ACHN (cell line): ENCODE measurements at regions not wholly inside any gene's neighbourhood (a gene's known extent, or its start where the extent isn't known, plus 50 kb on each side); places are given as distances from the start of the nearest gene placed in this dataset.

Source experiments
- DNase-seq: peaks from one replicate; pipeline ENCODE4 v3.0.0-alpha.2; 2015
- in situ Hi-C: cut with HindIII; loops from 2 replicates; pipeline ENCODE4 v1.10.0; 2017; ENCODE audit warnings: low sequenced_read_pairs, low pct_ligation_motif_present, low pct_unique_long_range_greater_than_20kb

DNA sequence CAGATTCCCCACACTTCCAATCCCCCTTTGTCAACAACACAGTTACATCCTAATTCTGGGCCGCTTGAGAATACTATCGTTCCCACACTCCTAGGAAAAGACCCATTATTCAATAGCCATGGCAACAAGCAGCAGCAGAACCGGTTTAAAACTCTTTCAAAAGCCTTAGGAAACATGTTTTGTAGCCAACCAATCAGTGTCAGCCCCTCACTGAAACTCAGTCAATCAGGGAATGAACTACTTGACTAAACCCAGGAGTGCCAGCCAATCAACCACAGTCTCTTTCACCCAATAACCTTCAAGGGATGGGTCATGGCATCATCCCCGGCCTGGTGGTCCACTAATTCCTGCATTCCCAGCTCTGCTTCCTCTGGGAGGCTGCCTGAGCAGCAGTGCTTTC is 204.8 kb upstream of the HS6ST1 start:
- DNase-seq: no peak
- in situ Hi-C loops: no loop called here

DNA sequence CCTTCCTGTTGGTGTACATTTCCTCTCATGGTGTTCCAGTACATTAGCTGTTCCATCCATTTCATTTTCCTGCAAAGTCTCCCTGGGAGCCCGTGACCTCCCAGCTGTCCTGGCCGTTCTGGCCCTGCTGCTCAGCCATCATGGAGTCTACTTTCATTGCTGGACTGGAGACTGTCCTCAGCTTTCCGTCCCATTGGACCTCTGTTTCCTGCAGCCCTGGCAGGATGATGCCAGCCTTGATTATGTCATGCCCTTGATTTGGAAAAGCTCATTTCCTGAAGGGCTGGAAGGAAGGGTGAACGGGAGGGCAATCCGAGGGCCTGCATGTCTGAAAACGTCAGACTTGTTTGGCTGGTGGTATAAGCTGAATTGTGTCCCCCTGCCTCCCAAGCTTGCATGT is 205.5 kb upstream of the HS6ST1 start:
- in situ Hi-C loops: no loop called here
- no peak for DNase-seq

DNA sequence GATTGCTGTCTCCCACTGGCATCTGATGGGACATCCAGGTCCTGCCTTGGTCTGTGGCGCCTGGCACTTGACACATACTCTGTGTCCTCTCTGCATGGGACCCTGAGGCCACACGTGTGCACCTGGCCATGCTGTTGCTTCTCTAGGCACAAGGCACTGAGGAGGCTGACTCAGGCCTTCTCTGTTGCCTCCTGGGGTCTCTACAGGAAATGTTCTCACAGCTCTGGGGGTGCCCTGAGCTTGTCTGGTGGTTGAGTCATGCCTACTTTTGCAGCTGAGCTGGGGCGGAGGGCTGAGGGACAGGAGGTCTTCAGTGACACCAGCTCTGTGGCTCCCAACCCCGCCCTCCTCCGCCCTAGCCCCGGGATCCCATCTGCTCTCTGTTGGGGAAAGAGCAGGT is 207.0 kb upstream of the HS6ST1 start:
- no peak for DNase-seq
- in situ Hi-C loops: no loop called here

DNA sequence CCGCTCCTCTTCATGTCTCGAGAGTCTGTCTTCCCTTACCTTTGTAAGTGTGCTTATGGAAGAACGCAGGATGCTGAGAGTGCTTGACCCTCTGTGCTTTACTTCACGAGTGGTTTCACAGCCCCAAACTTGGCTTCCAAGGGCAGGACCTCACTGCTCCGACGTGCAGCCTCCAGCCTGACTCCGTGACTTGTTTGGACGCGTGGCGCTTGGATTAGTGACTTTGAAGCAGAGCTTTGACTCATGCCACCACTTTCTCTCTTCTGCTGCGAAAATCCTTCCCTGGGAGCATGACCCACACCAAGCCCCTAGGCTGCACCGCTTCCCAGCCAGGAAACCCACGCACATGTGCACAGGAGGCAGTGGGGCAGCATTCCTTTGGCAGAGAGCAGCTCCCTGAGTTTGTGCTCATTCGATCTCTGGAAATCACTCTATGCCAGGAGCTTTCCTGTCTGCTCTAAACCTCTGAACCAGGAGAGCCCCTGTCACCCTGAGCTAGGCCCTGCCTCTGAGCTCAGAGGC is 207.8 kb upstream of the HS6ST1 start:
- in situ Hi-C loops: no loop called here
- no peak for DNase-seq

DNA sequence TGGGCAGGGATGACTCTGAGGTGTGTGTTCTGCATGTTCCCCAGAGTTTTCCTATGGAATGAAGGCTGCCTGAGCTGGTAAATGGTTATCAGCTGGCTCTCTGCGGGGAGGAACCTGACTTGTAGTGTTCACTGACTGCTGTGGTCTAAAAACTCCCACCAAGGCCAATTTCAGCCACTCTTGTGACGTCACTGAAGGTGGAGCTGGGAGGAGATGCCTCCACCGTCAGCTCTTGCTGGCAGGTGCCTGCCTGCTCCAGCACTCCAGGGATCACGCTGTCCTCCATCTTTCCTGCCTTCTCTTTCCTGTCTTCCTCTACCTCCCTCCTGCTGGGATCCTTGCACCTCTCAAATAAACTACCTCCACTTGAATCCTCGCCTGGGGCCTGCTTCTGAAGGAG is 209.5 kb upstream of the HS6ST1 start:
- in situ Hi-C loops: no loop called here
- DNase-seq: no peak

DNA sequence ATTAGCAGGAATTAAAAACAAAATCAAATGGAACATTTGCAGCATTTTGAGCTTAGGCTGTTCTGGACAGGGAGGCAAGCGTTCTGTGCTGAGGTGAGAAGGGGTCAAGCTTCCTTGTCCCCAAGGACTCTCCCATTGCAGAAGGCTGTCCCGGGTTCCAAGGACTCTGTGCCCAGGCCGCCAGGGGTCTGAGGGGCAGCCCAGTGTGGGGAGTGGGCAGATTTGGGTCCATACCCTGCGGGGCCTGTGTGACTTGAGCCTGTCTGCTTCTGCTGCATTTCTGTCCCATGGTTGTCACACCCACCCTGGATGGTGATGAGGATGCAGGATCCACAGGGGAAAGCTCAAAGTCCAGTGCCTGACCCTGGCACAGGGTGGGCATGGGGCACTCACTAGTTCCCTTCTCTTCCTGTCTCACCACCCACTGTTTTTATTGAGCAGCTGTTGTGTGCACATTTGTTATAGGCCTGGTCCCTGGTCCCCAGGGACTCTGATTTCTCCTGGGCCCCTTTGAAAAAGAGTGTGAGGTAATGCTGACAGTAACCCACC is 211.4 kb upstream of the HS6ST1 start:
- DNase-seq: no peak
- in situ Hi-C loops: no loop called here

DNA sequence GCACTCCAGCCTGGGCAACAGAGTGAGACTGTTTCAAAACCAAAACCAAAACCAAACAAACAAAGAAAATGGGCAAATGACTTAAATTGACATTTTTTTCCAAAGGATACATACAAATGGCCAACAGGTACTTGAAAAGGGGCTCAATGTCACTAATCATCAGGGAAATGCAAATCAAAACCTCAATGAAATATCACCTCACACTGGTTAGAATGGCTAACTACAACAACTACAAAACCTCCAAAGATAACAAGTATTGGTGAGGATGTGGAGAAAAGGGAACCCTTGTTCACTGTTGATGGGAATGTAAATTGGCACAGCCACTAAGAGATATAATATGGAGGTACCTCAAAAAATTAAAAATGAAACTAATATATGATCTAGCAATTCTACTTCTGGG is 213.2 kb upstream of the HS6ST1 start:
- in situ Hi-C loops: no loop called here
- DNase-seq: no peak

DNA sequence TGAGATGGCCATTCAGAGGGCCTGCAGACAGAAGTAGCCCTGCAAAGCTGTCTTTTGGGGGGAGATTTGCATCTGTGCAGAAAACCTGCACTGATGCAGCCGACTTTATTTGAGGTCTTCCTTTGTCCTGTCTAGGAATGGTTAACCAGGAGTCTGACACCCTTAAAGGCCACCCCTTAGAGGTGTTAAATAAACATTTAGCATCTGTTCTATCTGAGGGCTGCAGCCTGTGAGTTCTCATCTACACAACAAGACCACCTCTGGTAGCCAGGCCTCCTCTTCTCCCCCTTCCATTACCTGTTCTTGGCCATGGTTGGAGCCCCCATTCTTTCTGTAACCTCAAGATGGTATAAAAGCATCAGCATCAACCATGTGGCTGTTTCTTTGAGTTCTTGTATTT is 214.4 kb upstream of the HS6ST1 start:
- in situ Hi-C loops: no loop called here
- no peak for DNase-seq

DNA sequence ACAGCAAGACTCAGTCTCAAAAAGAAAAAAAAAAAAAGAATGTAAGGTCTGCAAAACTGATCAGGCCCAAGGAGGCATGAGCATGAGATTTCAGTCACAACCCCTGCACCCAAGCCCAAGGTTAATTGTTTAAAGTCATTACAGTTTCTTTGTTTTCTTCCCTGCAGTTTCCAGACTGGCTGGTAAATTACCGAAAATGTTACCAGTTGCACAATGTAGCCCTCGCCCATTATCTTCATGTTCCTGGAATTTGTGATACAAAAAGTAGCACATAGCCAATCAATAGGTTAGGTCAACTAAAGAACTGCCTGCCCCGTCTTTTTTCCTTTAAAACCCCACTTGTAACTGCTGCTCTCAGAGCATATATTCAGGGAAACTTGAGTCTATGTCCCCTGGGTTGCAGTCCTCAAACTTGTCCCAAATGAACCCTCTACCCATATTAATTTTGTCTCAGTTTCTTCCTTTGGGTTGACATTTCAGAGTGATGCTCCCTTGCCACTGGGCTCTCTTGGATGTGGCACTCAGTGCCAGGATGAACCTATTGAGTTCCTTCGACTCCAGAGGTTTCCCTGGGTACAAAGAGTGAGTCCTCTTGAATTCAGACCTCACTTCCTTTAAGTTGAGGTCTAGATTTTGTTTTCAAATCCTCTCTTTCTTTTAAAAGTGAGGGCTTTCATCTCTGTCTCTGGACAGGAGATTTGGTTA is 216.2 kb upstream of the HS6ST1 start:
- no peak for DNase-seq

DNA sequence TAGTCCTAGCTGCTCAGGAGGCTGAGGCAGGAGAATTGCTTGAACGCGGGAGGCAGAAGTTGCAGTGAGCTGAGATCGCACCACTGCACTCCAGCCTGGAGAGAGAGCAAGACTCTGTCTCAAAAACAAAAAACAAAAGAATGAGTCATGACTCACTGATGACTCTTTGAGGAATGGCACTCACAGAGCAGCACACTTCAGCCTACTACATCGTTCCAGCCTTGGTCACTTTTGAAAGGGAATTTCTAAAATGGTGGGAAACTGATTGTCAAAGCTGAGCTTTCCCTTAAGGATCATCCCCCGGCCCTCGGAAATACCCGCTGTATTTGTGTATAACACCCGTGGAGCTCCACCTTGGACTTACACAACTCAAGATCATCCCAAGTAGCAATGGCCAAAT is 217.3 kb upstream of the HS6ST1 start:
- no peak for DNase-seq
- in situ Hi-C loops: no loop called here

More for the DNA sequence above, 216.2 kb upstream of the HS6ST1 start:
- in situ Hi-C loops: no loop called here

DNA sequence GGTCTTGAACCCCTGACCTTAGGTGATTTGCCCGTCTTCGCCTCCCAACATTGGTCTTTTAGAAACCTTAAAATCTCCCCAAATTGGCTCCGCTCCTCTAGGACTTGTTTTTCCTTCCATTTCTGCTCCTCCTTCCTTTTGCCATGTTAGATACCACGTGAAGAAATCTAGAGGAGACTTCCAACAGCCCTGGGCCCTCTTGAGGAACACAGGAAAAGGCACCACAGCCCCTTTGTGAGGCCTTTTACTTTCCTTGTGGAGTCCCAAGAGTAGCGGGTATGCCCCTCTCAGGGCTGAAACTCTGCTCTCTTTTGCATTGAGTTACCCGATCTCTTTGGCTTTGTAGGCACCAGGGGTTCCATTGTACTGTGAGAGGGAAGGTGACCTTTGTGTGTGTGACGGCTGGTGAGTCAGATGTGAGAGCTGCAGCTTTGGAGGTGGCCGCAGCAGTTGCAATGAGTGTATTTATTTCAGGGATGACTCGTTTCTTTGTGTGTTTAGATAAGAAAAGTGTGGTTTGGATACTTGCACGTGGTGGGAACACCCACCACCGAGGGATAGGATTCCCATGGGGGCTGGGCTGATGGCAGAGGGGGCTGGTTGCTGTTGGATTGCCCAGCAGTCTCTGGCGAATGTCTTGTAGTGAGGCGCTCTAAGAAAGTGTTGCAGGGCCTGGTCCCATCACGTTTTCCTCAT is 218.4 kb upstream of the HS6ST1 start:
- in situ Hi-C loops: no loop called here
- DNase-seq: no peak

DNA sequence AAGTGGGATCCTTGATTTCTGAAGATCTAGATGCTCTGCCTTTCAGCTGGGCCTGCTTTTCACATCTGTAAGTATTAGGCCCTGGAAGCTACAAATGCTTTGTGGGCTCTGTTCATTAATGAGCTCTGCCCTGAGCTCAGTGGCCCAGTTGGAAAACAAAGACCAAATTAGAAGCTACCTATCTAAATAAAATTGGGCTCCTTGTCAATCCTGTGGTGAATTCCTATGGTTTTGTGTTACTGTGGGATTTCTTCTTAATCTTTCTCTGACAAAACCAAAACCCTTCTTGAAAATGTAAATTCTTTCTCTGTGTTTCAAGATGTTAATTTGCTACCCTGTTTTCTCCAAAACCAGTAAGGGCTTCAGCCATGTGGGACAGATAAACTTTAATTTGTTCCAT is 219.0 kb upstream of the HS6ST1 start:
- in situ Hi-C loops: no loop called here

DNA sequence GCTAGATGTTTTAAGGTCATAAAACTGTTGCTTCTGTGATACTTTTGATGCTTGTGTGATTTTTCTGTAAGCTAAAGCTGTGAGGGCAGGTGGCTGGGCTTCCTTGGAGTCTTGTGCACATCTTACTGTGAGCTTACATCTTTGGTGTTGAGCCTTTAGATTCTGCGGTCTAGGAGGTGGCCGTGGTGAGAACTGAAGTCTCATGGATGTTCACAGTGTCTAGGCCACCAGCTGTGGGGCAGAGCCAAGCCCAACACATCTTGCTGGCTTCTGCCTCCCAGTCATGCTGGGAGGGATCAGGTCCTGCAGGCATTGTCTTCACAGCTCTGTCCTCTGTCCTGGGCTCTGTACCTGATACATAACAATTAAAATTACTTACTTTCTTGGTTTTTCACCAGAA is 219.7 kb upstream of the HS6ST1 start:
- no peak for DNase-seq
- in situ Hi-C loops: no loop called here

More for the DNA sequence above, 219.0 kb upstream of the HS6ST1 start:
- DNase-seq: no peak

DNA sequence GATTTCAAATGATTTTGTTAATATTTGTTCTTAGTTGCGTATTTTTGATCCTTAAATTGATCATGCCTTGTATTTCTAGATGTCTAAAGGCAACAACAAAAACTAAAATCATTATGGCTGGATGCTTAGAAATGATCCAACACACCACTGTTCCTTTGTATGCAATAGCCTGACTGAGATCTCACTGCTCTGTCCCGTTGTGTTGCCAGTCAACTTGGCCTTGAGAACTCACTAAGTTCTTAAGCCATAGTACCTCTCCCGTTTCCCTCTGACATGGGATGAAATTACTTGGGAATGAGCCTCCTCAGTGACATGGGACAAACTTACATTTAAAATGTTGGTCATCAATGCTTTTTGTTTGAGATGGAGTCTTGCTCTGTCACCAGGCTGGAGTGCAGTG is 222.0 kb upstream of the HS6ST1 start:
- DNase-seq: no peak
- in situ Hi-C loops: no loop called here

DNA sequence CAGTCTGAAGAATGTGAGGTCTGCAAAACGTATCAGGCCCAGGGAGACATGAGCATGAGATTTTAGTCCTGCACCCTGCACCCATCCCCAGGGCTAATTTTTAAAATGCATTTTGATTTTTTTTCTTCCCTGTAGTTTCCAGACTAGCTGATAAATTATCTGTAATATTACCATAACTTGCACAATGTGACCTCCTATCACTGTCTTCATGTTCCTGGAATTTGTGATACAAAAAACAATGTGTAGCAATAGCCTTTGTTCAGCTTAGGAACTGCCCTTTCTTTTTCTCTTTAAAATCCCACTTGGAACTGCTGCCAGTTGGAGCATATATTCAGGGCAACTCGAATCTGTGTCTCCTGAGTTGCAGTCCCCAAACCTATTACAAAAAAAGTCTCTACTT is 222.8 kb upstream of the HS6ST1 start:
- DNase-seq: no peak
- in situ Hi-C loops: no loop called here

DNA sequence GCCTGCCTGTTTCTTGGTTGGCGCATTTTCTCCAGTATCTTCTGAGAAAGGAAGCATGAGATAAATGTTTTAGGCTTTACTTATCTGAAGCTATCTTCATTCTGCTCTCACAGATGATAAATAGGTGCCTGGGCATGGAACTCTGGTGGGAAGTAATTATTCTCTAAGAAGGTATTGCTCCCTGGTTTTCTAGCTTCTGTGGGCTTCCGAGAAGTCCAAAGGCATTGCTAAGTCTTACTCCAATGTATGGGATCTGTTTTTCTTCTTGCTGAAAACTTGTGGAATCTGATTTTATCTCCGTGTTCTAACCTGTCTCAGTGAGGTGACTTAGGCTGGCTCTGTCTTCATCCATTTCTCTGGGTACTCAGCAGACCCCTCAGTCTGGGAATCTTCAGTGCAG is 224.4 kb upstream of the HS6ST1 start:
- in situ Hi-C loops: no loop called here
- DNase-seq: no peak

DNA sequence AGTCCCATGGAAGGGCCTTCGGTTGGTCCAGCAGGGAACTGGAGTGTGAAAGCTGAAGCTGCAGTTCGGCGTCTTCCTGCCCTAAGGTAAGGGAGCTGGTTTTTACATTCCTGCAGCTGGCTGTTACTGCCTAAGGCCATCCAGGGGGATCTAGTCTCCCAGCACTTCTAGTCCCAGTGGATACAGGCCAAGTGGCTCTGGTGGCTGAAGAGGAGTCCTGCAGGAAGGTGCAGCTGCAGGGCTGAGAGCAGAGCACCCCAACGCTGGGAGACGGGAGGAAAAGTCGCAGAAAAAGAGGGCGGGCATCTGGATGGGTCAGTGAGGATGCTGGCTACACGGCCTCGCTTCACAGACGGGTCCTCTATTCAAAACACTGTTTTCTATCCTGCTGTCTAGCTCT is 225.0 kb upstream of the HS6ST1 start:
- in situ Hi-C loops: no loop called here
- DNase-seq: no peak

DNA sequence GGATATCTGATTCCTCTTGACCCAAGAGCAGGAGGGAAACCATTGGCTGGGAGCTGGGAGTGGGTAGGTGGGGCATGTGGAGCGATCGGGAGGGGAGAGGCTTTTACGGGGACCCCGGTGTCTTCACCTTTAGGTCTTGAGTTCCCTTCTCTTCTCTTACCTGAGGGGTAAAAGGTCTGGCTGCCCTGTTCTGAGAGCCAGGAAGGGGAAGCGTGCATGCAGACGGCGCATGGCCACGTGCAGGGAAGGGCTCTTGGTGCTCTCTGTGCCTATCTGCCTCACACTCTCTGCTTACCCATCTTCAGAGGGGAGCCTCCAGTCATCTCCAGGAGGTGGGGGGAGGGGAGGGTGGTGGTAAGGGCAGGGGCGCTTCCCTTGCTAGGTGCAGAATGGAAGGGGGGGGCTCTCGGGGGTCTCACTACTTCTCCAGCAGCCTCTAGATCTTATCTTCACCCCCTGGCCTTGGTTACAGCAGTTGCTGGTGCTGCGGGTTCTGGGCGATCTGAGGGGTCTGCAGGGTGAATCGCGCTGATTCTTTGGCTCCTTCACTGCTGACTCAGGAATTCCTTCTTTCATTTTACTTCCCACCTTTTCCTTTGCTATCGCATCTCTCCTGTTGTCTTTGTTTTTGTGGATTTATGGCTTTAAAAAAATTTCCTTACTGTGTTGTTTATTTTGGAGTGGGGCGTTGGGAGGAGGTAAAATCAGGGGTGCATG is 225.8 kb upstream of the HS6ST1 start:
- in situ Hi-C loops: no loop called here
- DNase-seq: no peak

DNA sequence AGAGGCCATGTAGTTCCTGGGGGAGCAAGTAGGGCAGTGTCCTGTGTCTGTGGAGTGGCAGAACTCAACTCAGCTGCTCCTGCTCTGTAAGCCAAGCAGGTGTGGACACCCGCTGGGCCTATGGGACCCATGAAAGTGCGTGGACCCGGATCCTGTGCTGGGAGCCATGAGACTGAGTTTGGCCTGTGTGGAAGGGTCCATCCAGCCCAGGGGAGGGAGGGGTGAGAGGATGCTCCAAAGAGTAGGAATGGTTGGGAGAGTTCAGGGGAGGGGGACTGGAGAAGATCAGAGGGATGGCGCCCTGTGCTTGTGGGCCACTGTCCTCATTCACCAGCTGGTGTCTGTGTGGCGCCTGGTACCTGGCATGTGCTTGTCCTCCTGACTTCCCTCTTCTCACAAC is 226.4 kb upstream of the HS6ST1 start:
- no peak for DNase-seq
- in situ Hi-C loops: no loop called here
